ENCODE measurements at regions not wholly inside any gene's neighbourhood (a gene's known extent, or its start where the extent isn't known, plus 50 kb on each side); places are given as distances from the start of the nearest gene placed in this dataset.
"Not testable (repeated sequence)": the region's sequence is repeated elsewhere in the genome, so short reads cannot be mapped to it uniquely, and the experiment has no call there.

DNA sequence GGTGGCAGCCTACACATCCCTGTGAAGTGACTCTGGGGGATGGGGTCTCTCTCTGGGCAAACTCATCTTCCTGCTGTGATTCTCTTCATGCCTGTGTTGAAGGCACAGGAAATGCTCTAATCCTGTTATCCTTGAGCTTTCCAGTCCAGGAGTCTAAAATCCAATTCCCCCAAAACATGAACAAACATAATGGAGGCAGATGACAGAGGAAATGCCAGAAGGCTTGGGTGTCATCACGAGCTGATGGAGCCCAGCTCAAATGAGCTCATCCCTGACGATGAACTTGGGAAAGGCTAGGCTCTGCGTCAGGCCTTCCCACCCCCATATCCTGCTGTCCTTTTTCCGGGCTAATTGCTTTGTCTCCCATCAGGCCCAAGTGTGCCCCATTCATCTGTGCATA, 165.9 kb upstream of the PODXL start:
- DNase-seq (ENCODE audit: low read depth): no peak

DNA sequence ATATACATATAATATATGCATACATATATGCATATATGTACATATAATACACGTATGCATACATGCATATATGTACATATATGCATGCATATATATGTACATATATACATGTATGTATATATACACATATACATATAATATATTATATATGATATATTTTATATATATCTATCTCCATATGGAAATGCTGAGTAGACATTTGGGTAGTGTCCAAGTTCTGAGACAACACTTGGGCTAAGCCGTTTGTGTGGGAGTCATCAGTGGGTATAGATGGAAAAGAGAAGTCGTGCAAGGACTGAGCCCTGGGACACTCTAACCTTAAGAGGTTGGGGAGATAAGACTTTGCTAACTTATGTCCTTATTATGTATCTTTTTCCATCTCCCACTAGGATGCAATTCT, 165.2 kb upstream of the PODXL start:
- no peak overlapping the region for H3K4me3 ChIP-seq (ENCODE audit: low read depth, low read length)
- no peak for DNase-seq (ENCODE audit: low read depth)

More for the DNA sequence above, 165.9 kb upstream of the PODXL start:
- H3K4me3 ChIP-seq (ENCODE audit: low read depth, low read length): no peak overlapping the region

DNA sequence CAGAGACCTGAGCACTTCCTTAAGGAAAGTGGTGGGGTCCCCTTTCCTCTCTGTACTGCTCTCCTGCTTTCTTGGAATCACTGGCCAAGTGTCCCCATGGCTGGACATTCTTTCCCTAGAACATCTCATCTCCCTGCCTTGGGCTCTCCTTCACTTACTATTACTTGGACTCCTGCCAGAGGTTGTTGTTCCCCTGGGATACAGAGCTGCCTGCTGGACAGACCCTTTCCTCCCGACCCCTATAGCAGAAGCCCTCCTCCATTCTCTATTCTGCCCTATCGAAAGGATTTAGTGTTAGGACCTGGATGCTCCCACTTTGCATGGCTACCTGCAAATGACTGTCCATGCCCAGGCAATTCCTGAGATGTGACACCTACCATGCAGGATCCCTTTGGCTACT, 164.3 kb upstream of the PODXL start:
- H3K4me3 ChIP-seq (ENCODE audit: low read depth, low read length): no peak overlapping the region
- no peak for DNase-seq (ENCODE audit: low read depth)

DNA sequence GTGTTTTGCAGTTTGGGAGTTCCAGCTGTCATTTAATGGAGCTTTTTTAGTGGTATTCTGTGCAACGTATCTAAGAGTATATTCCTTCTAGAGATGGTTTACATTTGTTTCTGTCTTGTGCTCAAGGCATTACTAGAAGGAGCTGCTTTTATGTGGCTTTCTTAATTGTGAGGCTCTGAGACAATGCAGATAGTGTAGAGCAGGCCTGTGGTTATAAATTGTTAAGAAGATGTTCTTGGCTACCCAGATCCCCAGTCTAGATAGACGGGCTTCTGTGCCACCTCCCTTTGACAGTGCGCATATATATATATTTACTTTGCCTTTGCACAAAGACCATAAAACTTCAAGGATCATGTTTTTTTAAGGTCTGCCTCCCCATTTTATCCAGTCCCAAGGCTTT, 160.8 kb upstream of the PODXL start:
- H3K4me3 ChIP-seq (ENCODE audit: low read depth, low read length): no peak overlapping the region
- DNase-seq (ENCODE audit: low read depth): no peak

DNA sequence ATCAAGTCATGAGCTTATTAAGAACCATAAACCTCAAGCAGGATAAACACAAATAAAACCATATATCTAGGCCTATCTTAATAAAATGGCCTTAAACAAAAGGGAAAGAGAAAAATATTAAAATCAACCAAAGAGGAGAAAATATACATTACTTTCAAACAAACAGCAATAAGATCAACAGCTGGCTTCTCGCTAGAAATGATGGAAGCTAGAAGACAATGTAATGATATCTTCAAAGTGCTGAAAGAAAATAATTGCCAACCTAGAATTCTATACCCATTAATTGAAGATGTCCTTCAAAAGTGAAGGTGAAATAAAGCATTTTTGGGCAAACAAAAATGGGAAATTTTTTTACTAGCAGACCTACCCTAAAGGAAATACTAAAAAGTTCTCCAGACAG, 142.9 kb upstream of the PODXL start:
- DNase-seq (ENCODE audit: low read depth): no peak
- H3K4me3 ChIP-seq (ENCODE audit: low read depth, low read length): no peak overlapping the region

DNA sequence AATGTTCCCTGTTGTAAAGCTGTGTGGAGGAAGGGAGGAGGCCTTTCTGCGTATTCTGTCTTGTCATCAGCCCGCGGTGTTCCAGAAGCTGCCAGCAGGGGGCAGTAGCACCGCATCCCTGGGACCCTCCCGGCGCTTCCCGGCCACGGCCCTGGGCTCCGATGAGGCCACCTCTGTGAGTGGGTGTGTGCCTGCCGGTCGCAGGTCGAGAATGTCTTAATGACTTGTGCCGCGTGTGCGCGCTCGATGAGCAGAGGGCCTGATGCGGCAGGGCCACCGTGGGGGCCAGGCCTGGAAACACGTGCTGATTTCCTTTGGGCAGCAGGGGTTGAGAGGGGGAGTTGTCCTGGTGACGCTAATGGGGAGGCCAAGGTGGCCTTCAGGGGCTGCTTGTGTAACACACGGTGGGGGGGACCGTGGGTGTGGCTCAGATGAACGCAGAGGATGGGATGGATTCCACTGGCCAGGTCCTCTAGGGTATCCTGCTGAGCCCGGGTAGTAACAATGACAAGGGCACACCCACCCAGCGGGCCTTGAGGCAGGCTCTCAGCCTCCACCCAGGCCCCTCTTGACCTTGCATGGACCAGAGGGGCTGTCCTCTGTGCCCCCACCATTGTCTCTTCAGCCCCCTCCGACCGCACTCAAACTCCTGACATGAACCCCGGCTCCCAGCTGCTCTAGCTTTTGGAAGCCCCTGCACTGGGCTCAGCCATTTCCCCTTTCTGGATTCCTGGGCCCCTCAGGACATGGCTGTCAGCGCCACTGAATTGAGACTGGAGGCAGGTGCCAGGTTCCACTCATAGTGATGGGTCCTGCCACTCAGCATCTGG, 135.9 kb upstream of the PODXL start:
- no peak for DNase-seq (ENCODE audit: low read depth)

DNA sequence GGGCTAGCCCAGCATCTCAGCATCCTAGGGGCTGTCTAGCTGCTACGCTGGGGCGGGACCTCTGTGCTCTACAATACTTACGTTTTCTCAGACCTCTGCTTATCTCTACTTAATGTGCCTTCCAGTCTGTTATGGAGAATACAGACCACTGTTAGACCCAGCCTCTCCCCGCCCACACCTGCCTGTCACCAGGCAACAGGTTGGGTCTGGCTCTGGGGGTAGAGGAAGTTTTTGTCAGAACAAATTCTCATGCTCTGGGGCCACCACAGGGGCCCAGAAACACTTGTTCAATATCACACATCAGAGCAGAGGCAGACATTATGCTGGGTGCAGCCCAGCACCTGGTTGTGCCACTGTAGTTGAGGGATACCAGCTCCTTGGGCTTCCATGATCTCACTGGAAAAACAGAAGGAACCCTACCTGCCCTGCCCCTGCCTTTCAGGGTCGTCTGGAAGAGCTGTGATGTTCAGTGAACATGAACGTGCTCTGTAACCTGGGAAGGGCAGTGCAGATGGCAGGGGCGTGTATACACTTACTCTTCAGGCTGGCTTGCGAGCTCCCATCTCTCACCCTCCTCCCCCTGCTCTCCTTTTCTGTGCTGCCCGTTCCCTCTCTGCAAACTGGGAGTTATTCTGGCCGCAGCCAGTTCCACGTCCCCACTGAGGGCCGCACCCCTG, 135.2 kb upstream of the PODXL start:
- H3K4me3 ChIP-seq (ENCODE audit: low read depth, low read length): no peak overlapping the region
- DNase-seq (ENCODE audit: low read depth): no peak

More for the DNA sequence above, 135.9 kb upstream of the PODXL start:
- H3K4me3 ChIP-seq (ENCODE audit: low read depth, low read length): peak overlapping the region; percentile 13

DNA sequence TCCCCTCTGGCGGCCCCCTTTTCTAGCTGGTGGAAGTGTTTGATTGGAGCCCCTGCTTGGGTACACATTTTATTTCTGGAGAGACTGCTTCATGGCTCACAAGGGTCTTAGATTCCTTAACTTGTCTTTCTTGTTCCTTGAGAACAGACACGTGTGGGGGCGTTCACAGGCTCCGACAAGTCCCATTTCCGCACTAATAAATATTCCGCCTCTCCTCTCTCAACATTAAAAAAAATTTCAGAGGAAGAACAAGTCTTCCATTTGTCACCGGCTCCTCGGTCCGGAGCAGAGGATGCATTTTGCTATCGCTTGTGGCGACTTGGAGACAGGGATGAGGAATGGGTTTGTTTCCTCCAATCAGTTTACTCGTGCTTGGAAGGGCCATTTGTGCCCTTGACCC, 134.0 kb upstream of the PODXL start:
- no peak overlapping the region for H3K4me3 ChIP-seq (ENCODE audit: low read depth, low read length)
- no peak for DNase-seq (ENCODE audit: low read depth)

DNA sequence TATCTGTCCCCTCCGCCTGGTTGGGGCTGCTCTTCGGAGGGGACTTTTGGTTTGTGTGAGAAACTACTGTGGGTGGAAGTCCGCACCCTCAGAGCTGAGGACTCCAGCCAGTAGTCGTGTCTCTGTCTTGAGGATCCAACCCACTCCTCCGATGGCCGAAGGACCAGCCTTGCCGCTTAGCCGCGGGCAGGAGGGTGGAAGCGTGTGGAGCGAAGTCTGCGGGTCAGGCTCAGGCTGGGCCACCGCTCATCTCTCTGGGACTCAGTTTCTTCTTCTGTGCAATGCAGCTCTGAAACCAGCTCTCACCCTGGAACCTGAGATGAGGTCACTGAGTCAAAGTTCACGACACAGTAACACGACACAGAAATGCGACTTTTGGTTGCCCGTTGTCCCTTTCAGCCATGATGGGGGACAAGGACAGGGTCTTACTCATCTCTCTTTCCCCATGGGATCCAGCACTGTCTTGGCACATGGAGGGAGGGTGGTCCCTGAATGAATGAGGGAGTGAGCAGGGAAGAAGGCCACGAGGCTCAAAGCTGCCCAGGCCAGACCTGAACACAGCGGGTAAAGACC, 133.3 kb upstream of the PODXL start:
- no peak overlapping the region for H3K4me3 ChIP-seq (ENCODE audit: low read depth, low read length)
- DNase-seq (ENCODE audit: low read depth): no peak

DNA sequence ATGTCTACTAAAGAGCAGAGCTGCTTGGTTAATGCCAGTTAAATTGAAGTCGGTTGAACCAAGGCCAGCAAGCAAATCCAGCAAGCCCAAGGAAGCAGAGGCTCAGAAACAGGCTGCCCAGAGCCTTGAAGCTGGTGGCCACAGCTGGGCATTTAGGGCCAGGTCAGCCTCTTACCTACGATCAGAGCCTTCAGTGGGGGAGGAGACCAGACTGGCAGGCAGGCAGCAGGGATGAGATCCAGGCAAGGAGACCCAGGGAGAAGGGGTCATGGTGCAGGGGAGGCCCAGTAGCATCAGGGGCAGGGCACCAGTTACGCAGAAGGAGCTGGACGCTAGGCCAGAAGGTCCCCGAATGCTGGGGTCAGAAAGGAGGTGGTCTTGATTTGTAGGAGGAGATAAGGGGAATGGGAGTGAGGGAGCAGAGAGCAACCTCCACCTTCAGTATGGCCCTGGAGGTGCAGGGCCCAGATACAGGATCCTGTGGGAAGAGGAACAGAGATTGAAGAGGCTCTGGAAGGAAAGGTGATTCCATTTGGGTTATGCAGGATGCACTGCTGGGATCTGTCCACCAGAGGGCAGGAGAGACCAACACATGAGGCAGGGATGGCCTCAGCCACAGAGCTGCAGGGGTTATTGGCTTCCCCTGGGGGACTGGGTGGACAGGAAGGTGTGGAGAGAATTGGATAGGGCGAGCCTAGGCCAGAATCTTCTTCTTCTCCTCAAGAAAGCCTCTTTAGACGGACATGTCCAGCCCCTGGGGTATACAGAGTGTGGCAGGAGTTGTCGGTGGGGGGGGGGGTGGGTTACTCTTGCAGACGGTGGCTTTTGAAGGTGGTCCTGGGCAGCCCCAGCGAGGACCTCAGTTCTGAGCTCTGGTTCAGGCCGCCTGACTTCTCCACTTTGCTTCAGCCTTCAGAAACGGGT, 132.6 kb upstream of the PODXL start:
- no peak overlapping the region for H3K4me3 ChIP-seq (ENCODE audit: low read depth, low read length)
- no peak for DNase-seq (ENCODE audit: low read depth)

DNA sequence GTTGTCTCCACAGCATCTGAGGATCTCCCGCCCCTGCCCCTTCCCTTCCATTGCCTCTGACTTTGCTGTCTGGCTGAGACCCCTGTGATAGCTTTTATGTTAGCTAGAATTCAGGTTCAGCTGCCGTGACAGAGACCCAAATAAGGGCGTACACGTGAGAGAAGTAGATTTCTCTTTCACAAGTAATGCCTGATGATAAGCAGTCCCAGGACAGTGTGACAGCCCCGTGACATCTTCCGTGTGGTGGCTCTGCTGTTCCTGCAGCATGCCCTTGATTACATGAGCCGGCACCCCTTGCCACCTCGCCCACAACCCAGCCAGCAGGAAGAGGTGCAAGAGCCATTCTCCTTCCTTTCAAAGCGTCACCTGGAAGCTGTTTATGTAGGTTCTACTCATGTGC, 130.9 kb upstream of the PODXL start:
- no peak for DNase-seq (ENCODE audit: low read depth)
- no peak overlapping the region for H3K4me3 ChIP-seq (ENCODE audit: low read depth, low read length)

DNA sequence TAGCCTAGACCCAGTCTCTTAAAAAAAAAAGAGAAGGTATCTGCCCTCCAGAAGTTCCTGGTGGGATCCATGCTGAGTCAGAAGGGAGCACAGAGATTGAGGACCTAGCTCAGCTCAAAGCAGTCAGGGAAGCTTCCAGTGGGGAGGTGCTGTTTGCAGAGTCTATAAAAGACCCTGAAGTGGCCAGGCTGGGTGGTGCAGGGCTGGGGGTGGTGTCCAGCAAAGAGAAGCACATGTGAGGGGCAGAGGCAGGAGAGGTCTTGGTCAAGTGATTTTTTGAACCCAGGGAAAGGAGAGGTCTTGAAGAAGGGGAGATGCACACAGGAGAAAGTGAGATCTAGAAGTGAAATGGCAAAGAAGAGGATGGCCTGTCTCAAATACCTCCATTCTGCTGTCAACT, 130.4 kb upstream of the PODXL start:
- no peak for DNase-seq (ENCODE audit: low read depth)
- no peak overlapping the region for H3K4me3 ChIP-seq (ENCODE audit: low read depth, low read length)

DNA sequence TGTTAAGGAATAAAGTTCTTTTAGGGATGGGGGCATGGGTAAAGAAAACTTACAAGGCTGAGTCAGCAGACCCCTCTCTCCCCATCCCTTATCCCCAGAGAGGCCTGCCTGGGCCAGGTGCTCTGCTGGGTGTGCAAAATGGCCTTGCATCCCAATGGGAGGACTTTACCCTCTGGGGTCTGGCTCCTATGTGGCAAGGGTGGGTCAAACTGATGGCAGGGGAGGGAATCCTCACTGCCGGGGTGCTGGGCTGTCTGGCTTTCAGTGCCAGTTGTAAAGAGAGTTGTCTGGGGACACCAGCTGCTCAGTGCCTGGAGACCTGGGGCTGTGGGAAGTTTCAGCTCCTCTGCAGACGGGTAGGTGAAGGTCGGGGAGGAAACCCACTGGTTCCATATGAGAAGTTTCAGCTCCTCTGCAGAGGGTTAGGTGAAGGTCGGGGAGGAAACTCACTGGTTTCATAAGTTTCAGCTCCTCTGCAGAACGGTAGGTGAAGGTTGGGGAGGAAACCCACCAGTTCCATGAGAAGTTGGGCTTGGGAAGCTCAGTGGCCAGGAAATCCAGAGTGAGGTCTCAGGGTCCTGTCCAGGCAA, 127.2 kb upstream of the PODXL start:
- H3K4me3 ChIP-seq (ENCODE audit: low read depth, low read length): no peak overlapping the region
- no peak for DNase-seq (ENCODE audit: low read depth)

DNA sequence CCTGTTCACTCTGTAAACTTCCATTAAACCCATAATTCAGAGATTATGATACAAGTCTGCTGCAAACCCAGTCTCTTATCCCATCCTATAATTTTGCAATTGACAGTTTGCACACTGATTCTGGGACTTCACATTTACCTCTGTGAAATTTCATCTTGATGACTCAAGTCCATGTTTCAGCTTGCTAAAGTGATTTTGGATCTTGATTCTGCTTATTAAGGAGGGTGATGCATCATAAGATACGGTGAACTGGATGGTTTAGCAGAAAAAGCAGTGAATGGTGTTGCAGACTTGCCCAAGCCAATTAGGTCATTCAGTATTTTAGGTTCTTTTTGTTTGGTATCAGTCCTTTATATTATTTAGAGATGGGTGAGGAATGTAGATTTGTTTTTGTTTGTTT, 125.5 kb upstream of the PODXL start:
- no peak for DNase-seq (ENCODE audit: low read depth)
- no peak overlapping the region for H3K4me3 ChIP-seq (ENCODE audit: low read depth, low read length)

DNA sequence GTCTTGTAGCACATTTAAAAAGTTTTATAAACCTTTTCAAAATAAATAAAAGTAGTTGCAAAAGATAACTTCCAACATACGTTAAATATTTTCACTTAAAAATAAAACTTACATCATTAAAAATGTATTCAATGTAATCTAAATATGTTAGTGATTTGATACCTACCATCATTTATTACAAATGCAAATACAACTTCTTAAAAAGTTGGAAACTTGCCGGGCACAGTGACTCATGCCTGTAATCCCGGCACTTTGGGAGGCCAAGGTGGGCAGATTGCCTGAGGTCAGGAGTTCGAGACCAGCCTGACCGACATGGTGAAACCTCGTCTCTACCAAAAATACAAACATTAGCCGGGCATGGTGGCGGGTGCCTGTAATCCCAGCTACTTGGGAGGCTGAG, 122.6 kb upstream of the PODXL start:
- H3K4me3 ChIP-seq (ENCODE audit: low read depth, low read length); DNase-seq (ENCODE audit: low read depth): not testable (repeated sequence)

DNA sequence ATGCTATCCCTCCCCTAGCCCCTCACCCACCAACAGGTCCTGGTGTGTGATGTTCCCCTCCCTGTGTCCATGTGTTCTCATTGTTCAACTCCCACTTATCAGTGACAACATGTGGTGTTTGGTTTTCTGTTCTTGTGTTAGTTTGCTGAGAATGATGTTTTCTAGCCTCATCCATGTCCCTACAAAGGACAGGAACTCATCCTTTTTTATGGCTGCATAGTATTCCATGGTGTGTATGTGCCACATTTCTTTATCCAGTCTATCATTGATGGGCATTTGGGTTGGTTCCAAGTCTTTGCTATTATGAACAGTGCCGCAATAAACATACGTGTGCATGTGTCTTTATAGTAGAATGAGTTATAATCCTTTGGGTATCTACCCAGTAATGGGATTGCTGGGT, 120.4 kb upstream of the PODXL start:
- not testable (repeated sequence) for DNase-seq (ENCODE audit: low read depth)

DNA sequence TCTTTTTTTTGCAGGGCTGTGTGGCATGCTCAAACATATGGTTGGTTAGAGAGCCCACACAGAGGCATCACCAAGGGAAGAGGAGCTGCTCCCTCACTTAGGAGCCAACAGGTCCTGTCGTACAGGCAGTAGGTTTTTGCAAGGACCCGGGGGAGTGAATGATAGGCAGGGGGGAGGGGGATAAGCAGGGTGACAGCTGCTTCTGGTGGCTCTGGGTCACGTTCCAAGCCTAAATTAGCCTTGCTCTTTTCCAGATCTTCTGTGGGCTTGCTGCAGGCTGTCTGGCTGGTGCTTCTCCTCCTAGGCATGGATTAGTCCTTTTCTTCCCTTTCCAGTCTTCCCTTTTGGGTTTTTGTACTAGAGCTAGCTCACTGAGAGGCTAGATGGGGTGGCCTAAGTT, 117.7 kb upstream of the PODXL start:
- no peak for DNase-seq (ENCODE audit: low read depth)

More for the DNA sequence above, 120.4 kb upstream of the PODXL start:
- H3K4me3 ChIP-seq (ENCODE audit: low read depth, low read length): not testable (repeated sequence)

DNA sequence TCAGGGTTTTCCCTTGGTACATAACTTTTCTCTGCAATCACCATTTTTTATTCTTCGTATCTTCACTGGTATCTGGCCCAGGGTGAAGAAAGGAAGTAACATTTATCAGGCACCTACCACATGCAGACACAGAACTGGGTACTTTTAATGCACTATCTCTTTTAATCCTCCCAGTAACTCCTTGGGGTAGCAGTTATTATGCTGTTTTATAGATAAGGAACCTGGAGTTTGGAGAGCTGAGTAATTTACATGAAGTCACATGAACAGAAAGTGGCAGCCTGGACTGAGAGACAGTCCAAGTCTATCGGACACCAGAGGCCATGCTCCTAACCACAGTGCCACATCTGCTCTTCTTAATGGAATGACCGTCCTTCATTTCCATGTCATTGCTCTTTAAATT, 117.1 kb upstream of the PODXL start:
- DNase-seq (ENCODE audit: low read depth): no peak
- no peak overlapping the region for H3K4me3 ChIP-seq (ENCODE audit: low read depth, low read length)

More for the DNA sequence above, 117.7 kb upstream of the PODXL start:
- H3K4me3 ChIP-seq (ENCODE audit: low read depth, low read length): no peak overlapping the region

DNA sequence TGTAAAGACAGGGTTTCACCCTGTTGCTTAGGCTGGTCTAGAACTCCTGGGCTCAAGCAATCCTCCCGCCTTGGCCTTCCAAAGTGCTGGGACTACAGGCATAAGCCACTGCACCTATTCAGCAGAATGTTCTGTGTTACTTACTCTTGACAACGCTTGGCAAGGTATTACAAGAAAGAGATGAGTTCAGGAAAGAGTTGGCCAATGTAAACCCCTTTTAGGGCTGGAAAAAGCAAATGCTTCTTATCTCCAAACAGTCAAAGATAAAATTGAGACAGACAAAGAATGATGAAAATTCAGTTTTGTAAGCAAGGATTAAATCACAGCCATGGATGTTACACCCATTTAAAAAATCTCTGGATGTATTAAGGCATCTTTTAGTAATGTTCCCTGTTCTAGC, 114.0 kb upstream of the PODXL start:
- no peak overlapping the region for H3K4me3 ChIP-seq (ENCODE audit: low read depth, low read length)
- no peak for DNase-seq (ENCODE audit: low read depth)
